Prostate gland (tissue), 2 donors: ENCODE measurements at regions not wholly inside any gene's neighbourhood (a gene's known extent, or its start where the extent isn't known, plus 50 kb on each side); places are given as distances from the start of the nearest gene placed in this dataset.

Experiments used
- POLR2A ChIP-seq: fragments of 450-650 bp; IDR thresholded peaks from one replicate; pipeline ENCODE4 v1.6.1; 2016; ENCODE audit warnings: antibody characterized with exemption, mild to moderate bottlenecking
- TF ChIP-seq, protein P1 (sequence below), 4 experiments: fragments of 200-600 bp in 2 of 4; fragments of 450-650 bp in 2 of 4; sonication (generic) in 2 of 4; IDR thresholded peaks; 1 replicate in 3 of 4; 2 replicates in 1 of 4; pipeline ENCODE4 v1.5.1; 2016 to 2019; ENCODE audit warnings: antibody characterized with exemption in 4 of 4, mild to moderate bottlenecking in 2 of 4, moderate library complexity in 2 of 4

DNA sequence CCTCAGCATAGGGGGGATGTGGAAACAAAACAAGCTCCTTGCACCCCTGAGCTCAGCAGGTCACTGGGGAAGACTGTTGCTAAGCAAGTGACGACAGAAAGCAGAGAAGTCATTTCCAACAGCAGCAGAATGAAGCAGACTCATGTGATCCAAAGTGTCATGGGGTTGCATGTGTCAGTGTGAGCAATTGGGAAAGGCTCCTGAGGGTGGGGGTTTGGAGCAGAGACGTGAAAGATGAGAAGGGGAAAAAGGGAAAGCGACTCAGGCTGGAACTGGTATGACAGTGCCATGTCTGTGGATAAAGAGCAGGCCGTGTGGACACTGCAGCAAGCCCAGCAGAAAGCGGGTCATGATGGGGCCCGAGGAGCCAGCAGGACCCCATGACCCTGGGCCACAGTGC is 363.9 kb downstream of the PREX1 start:
- TF ChIP-seq, protein P1, sequence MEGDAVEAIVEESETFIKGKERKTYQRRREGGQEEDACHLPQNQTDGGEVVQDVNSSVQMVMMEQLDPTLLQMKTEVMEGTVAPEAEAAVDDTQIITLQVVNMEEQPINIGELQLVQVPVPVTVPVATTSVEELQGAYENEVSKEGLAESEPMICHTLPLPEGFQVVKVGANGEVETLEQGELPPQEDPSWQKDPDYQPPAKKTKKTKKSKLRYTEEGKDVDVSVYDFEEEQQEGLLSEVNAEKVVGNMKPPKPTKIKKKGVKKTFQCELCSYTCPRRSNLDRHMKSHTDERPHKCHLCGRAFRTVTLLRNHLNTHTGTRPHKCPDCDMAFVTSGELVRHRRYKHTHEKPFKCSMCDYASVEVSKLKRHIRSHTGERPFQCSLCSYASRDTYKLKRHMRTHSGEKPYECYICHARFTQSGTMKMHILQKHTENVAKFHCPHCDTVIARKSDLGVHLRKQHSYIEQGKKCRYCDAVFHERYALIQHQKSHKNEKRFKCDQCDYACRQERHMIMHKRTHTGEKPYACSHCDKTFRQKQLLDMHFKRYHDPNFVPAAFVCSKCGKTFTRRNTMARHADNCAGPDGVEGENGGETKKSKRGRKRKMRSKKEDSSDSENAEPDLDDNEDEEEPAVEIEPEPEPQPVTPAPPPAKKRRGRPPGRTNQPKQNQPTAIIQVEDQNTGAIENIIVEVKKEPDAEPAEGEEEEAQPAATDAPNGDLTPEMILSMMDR (IDR thresholded peaks at IDR 0.05) = no peak
- TF ChIP-seq POLR2A = no peak
